Natural killer cell (primary cell): ENCODE measurements at regions not wholly inside any gene's neighbourhood (a gene's known extent, or its start where the extent isn't known, plus 50 kb on each side); places are given as distances from the start of the nearest gene placed in this dataset.
"Not testable (repeated sequence)": the region's sequence is repeated elsewhere in the genome, so short reads cannot be mapped to it uniquely, and the experiment has no call there.

Experiments
- ATAC-seq, 3 donors: fragments of 150-1000 bp in 2 of 3; fragments of 200-7000 bp in 1 of 3; cut with Tn5 transposase; 1 replicate in 1 of 3; 2 replicates in 2 of 3; pipeline ENCODE4 v1.10.0; 2021; ENCODE audit warnings: mild to moderate bottlenecking in 2 of 3, moderate library complexity in 2 of 3
- DNase-seq, 2 donors: peaks; one replicate each; pipeline versions ENCODE4 v3.0.0 to v3.0.0-alpha.2; 2013 to 2021; ENCODE audit warnings: mixed read lengths in 1 of 2
- H3K27ac ChIP-seq: one replicate; pipeline ENCODE4 v1.5.1; 2013; ENCODE audit warnings: mild to moderate bottlenecking, low read length
- H3K27me3 ChIP-seq: one replicate; pipeline ENCODE4 v1.6.1; 2013; ENCODE audit warnings: low read length; ENCODE audit not compliant: control insufficient read depth, insufficient read depth
- H3K36me3 ChIP-seq: one replicate; pipeline ENCODE4 v1.6.1; 2013; ENCODE audit warnings: low read length; ENCODE audit not compliant: control insufficient read depth, insufficient read depth
- H3K4me1 ChIP-seq: one replicate; pipeline ENCODE4 v1.6.1; 2013; ENCODE audit warnings: low read length; ENCODE audit not compliant: control insufficient read depth, insufficient read depth
- H3K4me3 ChIP-seq: one replicate; pipeline ENCODE4 v1.5.1; 2013; ENCODE audit warnings: low read length
- H3K9me3 ChIP-seq: one replicate; pipeline ENCODE4 v1.6.1; 2013; ENCODE audit warnings: low read length; ENCODE audit not compliant: control insufficient read depth, insufficient read depth
- H3K27ac Mint-ChIP-seq, 2 donors: one replicate each; pipeline ENCODE4 v1.8.0; 2022; ENCODE audit warnings: mild to moderate bottlenecking in 2 of 2, mixed read lengths in 2 of 2, moderate library complexity in 1 of 2
- H3K27me3 Mint-ChIP-seq, 2 donors: one replicate each; pipeline ENCODE4 v1.8.0; 2022; ENCODE audit warnings: low read depth in 2 of 2, mixed read lengths in 2 of 2
- H3K36me3 Mint-ChIP-seq: one replicate; pipeline ENCODE4 v1.8.0; 2022; ENCODE audit warnings: mixed read lengths
- H3K4me1 Mint-ChIP-seq, 2 donors: one replicate each; pipeline ENCODE4 v1.8.0; 2022; ENCODE audit warnings: mixed read lengths in 2 of 2
- H3K4me3 Mint-ChIP-seq: one replicate; pipeline ENCODE4 v1.8.0; 2022; ENCODE audit warnings: mild to moderate bottlenecking, moderate library complexity, mixed read lengths
- H3K9me3 Mint-ChIP-seq, 2 donors: one replicate each; pipeline ENCODE4 v1.8.0; 2022; ENCODE audit warnings: mixed read lengths in 2 of 2
- CTCF ChIP-seq: fragments of 200-600 bp; IDR thresholded peaks from one replicate; pipeline ENCODE4 v1.8.0; 2022; ENCODE audit warnings: antibody characterized with exemption
- WGBS: methylation state at CpG from one replicate; pipeline ENCODE4 v1.1.7; 2013; ENCODE audit warnings: missing lambda C conversion rate; ENCODE audit not compliant: insufficient coverage; 5-methylcytosine and 5-hydroxymethylcytosine counted together
- intact Hi-C: fragments of 100-400 bp; cut with micrococcal nuclease; formaldehyde crosslinking; loops from one replicate; pipeline ENCODE4 v1.14.2; 2022

GRCh38 chr9:87781331-87781730 lies 55.4 kb downstream of the CTSL start:
- no peak for TF ChIP-seq CTCF
- ATAC-seq = no peak
- Histone ChIP-seq H3K27me3 (no peaks in the 10 kb centered on the region), H3K4me1 (no peaks in the 10 kb centered on the region), H3K4me3 (no peak overlapping the region), H3K27ac (no peak overlapping the region), H3K36me3 (no peaks in the 10 kb centered on the region), H3K9me3 (no peaks in the 10 kb centered on the region)
- Mint-ChIP-seq H3K27me3 (peaks cover 5 to 16% of the 10 kb centered on the region in 2 donors), H3K9me3 (no peaks in the 10 kb centered on the region), H3K4me3 (no peak overlapping the region), H3K27ac (no peak overlapping the region), H3K36me3 (no peaks in the 10 kb centered on the region), H3K4me1 (no peaks in the 10 kb centered on the region)
- intact Hi-C loops = no loop called here
- no peak for DNase-seq
- 89% methylated on average over 2 of the region's 3 CpGs for WGBS

GRCh38 chr9:87783180-87783579 lies 57.3 kb downstream of the CTSL start:
- DNase-seq = no peak
- H3K9me3 Mint-ChIP-seq = no peaks in the 10 kb centered on the region
- H3K36me3 ChIP-seq = no peaks in the 10 kb centered on the region
- no peak overlapping the region for H3K4me3 ChIP-seq
- no peaks in the 10 kb centered on the region for H3K9me3 ChIP-seq
- H3K27me3 ChIP-seq = no peaks in the 10 kb centered on the region
- H3K36me3 Mint-ChIP-seq = no peaks in the 10 kb centered on the region
- ATAC-seq = no peak
- H3K27ac ChIP-seq = no peak overlapping the region
- no peak overlapping the region for H3K27ac Mint-ChIP-seq
- WGBS = 84% methylated on average over 3 of the region's 4 CpGs
- intact Hi-C loops = no loop called here
- H3K4me3 Mint-ChIP-seq = no peak overlapping the region
- no peak for TF ChIP-seq CTCF
- H3K4me1 ChIP-seq = no peaks in the 10 kb centered on the region
- no peaks in the 10 kb centered on the region for H3K4me1 Mint-ChIP-seq
- H3K27me3 Mint-ChIP-seq = peaks cover 5 to 15% of the 10 kb centered on the region in 2 donors

GRCh38 chr9:87785315-87785970 lies 59.5 kb downstream of the CTSL start:
- peaks cover 5 to 15% of the 10 kb centered on the region in 2 donors for H3K27me3 Mint-ChIP-seq
- H3K27ac Mint-ChIP-seq, DNase-seq, H3K4me3 Mint-ChIP-seq, H3K9me3 Mint-ChIP-seq, ATAC-seq, H3K4me1 Mint-ChIP-seq, H3K27ac ChIP-seq, H3K4me1 ChIP-seq, H3K36me3 ChIP-seq, H3K4me3 ChIP-seq, H3K36me3 Mint-ChIP-seq, intact Hi-C loops, H3K9me3 ChIP-seq, H3K27me3 ChIP-seq: not testable (repeated sequence)
- WGBS = 74% methylated on average over 7 of the region's 8 CpGs

- H3K27ac Mint-ChIP-seq = no peak overlapping the region
- no peaks in the 10 kb centered on the region for H3K9me3 Mint-ChIP-seq
- Histone ChIP-seq H3K4me3 (no peak overlapping the region), H3K27me3 (no peaks in the 10 kb centered on the region), H3K36me3 (no peaks in the 10 kb centered on the region), H3K27ac (no peak overlapping the region), H3K9me3 (no peaks in the 10 kb centered on the region), H3K4me1 (no peaks in the 10 kb centered on the region)
- intact Hi-C loops = no loop called here
- no peaks in the 10 kb centered on the region for H3K36me3 Mint-ChIP-seq
- no peak for DNase-seq
- no peaks in the 10 kb centered on the region for H3K4me1 Mint-ChIP-seq
- no peak for ATAC-seq
- no peak for TF ChIP-seq CTCF
- 90% methylated on average over 2 of the region's 2 CpGs for WGBS
- no peak overlapping the region for H3K4me3 Mint-ChIP-seq
- H3K27me3 Mint-ChIP-seq = peaks cover 5 to 14% of the 10 kb centered on the region in 2 donors
Observed at GRCh38 chr9:87786423-87786822, 60.5 kb downstream of the CTSL start.
